ENCODE measurements at regions not wholly inside any gene's neighbourhood (a gene's known extent, or its start where the extent isn't known, plus 50 kb on each side); places are given as distances from the start of the nearest gene placed in this dataset.
"Not testable (repeated sequence)": the region's sequence is repeated elsewhere in the genome, so short reads cannot be mapped to it uniquely, and the experiment has no call there.

DNA sequence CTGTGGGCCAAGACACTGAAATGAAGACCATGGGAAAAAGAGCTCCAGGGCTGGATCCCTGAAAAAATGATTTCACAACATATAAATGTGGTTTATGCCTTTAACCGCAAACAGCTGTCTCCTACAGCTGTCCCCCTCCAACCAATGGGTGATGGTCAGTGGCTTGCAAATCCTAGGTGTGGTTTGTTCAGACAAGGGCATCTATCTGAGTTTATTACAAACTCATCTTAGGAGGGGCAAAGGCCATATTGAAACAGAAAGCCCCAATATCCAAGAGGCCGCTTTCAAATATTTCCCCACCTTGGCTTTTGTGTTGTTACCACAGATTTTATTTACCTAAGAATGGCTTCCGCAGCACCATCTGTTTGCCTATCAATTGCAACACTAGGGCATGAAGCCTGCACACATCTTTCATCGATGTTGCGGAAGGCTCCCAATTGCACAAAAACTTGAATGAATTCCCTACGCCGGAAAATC lies 503.6 kb upstream of the AMELY start:
- peak; percentile 31 for DNase-seq (ENCODE audit: low spot score)

DNA sequence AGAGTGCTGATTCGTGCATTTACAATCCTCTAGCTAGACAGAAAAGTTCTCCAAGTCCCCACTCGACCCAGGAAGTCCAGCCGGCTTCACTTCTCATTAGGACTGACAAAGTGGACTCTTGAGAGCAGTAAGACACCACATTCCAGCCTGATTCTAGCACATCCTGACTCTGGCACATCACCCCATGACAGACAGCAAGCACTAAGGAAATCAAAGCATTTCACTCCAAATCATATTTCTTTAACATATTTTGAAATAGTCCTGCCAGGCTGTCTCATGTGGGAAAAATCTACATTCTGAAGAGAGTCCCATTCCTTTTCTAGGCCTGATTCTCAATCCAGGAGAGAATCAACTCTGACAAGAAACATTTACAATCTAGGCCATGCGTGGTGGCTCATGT lies 478.5 kb upstream of the AMELY start:
- DNase-seq (ENCODE audit: low spot score) = no peak

- DNase-seq (ENCODE audit: low spot score) = no peak
These were observed 471.4 kb upstream of the AMELY start for GRCh38 chrY:7382988-7383387.

GRCh38 chrY:7377091-7377490 lies 465.5 kb upstream of the AMELY start:
- DNase-seq (ENCODE audit: low spot score) = no peak

DNA sequence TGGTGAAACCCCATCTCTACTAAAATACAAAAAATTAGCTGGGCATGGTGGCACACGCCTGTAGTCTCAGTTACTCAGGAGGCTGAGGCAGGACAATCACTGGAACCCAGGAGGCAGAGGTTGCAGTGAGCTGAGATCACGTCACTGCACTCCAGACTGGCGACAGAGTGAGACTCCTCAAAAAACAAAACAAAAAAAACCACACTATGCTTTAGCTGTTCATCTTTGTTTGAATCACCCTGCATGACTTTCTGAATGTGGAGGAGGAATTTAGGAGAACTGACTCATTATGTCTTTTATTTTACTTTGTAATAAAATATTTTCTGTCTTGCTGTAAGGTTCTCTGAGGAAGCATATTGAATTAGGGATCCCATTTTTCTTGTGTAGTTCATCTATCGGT lies 462.9 kb upstream of the AMELY start:
- not testable (repeated sequence) for DNase-seq (ENCODE audit: low spot score)

DNA sequence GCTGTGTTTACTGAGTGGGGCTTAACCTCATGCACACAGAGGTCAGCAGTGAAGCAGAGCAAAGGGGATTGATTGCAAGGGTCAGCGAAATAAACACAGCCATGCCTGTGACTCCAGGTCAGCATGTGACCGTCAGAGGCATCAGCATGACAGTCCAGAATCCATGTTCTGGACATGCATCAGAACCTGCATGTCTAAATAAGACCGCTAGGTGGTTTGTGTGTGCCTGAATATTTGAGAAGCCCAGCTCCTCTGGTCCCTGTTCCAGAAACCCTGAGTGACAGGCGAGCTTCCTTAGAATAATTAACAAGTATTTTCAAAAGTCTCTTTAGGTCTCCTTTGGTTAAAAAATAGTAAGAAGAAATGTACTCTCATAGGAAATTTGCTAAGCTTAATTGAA lies 460.4 kb upstream of the AMELY start:
- not testable (repeated sequence) for DNase-seq (ENCODE audit: low spot score)

DNA sequence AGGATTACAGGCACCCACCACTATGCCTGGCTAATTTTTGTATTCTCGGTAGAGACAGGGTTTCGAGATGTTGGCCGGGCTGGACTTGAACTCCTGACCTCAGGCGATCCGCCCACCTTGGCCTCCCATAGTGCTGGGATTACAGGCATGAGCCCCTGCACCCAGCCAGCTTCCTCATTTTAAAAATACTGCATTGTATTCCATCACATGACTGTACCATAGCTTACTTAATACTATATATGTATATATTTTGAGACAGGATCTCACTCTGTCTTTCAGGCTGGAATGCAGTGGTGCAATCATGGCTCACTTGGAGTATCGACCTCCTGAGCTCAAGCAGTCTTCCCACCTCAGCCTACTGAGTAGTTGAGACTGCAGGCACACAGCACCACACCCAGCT lies 459.5 kb upstream of the AMELY start:
- not testable (repeated sequence) for DNase-seq (ENCODE audit: low spot score)

- no peak for DNase-seq (ENCODE audit: low spot score)
These were observed 448.0 kb upstream of the AMELY start for GRCh38 chrY:7359520-7359919.

GRCh38 chrY:7358103-7358752 lies 446.7 kb upstream of the AMELY start:
- no peak for DNase-seq (ENCODE audit: low spot score)

- not testable (repeated sequence) for DNase-seq (ENCODE audit: low spot score)
These were observed 444.3 kb upstream of the AMELY start for GRCh38 chrY:7355891-7356290.

DNA sequence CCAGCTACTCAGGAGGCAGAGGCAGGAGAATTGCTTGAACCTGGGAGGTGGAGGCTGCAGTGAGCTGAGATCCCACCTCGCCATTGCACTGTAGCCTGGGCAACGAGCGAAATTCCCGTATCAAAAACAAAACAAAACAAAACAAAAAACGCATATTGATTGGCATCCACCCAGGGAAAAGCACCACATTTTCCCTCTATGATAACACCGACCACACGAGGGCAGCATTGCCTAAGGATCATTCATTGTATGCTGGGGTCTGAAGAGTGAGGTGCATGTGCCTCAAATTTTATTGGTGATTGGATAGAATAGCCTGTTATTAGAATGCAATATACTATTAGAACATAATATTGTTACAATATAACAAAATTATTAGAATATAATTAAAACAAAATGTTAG lies 433.1 kb upstream of the AMELY start:
- peak; percentile 23 for DNase-seq (ENCODE audit: low spot score)

- DNase-seq (ENCODE audit: low spot score) = no peak
These were observed 431.7 kb upstream of the AMELY start for GRCh38 chrY:7343261-7343660.

- DNase-seq (ENCODE audit: low spot score) = not testable (repeated sequence)
These were observed 431.2 kb upstream of the AMELY start for GRCh38 chrY:7342732-7343131.

DNA sequence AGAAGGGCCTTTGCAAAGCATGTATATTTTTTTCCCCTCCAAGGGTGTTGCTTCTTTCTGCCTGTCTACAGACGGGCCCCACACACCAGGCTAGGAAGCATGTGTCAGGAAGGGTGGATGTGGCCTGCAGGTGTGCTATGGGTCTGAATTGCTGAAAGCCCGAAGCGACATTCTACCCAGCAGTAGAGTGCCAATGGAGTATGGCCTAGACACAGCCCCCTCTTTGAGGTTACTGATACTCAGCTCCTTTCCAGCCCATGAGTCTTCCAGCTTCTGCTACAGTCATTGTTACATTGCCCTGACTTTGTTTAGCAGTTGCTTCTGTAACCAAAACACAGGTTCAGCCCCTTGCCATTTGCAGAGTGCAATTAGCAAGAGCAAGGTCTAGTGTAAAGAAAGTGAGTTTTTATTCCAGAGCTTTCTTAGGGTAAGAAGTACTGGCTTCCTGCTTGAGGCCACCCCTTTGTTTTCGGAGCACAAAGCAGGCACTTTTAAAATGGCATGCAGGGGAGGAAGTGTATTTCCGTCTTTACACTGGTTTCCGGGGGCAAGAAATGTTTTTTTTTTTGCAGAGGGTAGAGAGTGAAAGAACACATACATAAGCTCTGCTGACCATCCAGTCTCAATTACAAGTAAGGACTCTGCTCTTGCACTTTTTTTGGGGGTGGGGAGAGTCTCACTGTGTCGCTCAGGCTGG lies 428.0 kb upstream of the AMELY start:
- DNase-seq (ENCODE audit: low spot score) = no peak

DNA sequence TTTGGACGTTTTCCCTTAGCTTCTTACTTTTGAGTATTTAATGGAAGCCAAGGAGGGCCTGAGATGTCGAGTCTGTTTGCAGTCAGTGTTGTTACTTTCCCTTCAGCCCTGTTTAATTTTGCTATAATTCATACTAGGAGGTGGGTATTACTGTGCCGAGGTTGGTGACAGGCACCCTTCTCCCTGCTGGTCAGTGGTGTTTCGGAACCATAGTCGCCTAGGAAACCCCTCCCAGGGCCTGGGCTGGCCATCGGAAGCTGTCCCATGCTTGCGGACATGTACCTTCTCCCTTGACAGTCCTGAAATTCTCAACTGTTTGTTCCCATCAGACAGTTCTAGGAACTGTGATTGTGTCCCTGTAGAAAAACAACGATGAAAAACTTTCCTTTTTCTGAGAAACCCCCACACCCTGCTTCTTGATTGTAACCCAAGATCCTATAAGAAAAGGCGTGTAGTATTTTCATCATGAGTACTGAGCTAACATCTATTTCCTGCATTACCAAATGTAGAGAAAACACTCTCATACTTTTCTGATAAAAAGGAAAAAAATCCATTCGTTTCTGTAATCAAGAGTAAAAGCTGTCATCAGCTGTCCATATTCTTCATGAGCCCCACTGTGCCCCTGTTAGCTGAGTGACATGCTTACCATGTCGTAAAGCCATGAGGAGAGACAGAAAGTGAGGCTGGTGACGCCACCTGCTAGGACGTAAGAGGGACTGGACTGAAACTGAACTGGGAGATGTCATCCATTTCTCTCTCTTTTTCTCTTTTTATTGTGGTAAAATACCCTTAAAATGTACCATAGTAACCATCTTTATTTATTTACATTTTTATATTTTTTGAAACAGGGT lies 424.7 kb upstream of the AMELY start:
- DNase-seq (ENCODE audit: low spot score) = no peak

- DNase-seq (ENCODE audit: low spot score) = no peak
These were observed 422.9 kb upstream of the AMELY start for GRCh38 chrY:7334449-7334848.

GRCh38 chrY:7326296-7327246 lies 415.0 kb upstream of the AMELY start:
- no peak for DNase-seq (ENCODE audit: low spot score)

DNA sequence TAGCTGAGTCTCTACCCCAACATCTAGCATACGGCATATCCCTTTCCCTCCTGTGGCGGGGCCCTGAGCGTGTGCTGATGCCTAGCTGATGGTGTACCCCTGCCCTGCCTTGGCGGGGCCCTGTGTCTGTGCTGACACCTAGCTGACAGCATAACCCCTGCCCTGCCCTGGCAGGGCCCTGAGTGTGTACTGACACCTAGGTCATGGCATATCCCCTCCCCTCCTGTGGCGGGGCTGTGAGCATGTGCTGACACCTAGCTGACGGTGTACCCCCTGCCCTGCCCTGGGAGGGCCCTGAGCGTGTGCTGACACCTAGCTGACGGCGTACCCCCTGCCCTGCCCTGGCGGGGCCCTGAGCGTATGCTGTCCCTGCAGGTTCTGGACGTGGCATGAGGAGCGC lies 414.0 kb upstream of the AMELY start:
- DNase-seq (ENCODE audit: low spot score) = no peak

- DNase-seq (ENCODE audit: low spot score) = no peak
These were observed 409.2 kb upstream of the AMELY start for GRCh38 chrY:7320751-7321150.

GRCh38 chrY:7320171-7320570 lies 408.6 kb upstream of the AMELY start:
- not testable (repeated sequence) for DNase-seq (ENCODE audit: low spot score)

DNA sequence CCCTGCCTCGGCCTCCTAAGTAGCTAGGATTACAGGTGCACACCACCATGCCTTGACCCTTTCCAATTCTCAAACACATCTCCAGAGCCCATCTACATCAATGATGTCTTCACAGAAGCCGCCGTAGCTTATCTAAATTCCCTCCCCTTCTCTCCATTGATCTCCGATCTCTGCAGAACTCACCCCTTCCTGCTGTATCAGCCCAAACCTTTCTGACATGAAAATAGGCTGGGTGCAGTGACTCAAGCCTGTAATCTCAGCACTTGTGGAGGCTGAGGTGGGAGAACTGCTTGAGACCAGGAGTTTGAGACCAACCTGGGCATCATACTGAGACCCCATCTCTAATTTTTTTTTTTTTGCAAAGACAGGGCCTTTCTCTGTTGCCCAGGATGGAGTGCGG lies 406.6 kb upstream of the AMELY start:
- no peak for DNase-seq (ENCODE audit: low spot score)

All from H4 (cell line).